ENCODE measurements at regions not wholly inside any gene's neighbourhood (a gene's known extent, or its start where the extent isn't known, plus 50 kb on each side); places are given as distances from the start of the nearest gene placed in this dataset.

DNA sequence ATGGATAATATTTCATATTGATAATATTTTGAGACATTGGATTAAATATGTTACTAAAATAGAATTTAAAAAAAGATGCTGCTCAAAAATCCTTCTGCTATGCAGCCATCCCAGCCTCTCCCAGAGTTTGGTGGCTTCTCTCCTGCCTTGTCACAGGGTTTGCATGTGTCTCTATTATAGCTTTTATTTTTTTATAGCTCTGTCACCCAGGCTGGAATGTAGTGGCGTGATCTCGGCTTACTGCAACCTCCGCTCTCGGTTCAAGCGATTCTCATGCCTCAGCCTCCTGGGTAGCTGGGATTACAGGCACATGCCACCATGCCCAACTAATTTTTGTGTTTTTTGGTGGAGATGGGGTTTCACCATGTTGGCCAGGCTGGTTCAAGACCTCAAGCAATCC is 50.7 kb upstream of the ID3 start:
- Mint-ChIP-seq H3K27me3 (ENCODE audit: low read depth) (no peaks in the 10 kb centered on the region), H3K9me3 (no peaks in the 10 kb centered on the region), H3K27ac (no peak overlapping the region), H3K36me3 (no peaks in the 10 kb centered on the region), H3K4me3 (no peak overlapping the region), H3K4me1 (no peaks in the 10 kb centered on the region)
- TF ChIP-seq, protein P1, sequence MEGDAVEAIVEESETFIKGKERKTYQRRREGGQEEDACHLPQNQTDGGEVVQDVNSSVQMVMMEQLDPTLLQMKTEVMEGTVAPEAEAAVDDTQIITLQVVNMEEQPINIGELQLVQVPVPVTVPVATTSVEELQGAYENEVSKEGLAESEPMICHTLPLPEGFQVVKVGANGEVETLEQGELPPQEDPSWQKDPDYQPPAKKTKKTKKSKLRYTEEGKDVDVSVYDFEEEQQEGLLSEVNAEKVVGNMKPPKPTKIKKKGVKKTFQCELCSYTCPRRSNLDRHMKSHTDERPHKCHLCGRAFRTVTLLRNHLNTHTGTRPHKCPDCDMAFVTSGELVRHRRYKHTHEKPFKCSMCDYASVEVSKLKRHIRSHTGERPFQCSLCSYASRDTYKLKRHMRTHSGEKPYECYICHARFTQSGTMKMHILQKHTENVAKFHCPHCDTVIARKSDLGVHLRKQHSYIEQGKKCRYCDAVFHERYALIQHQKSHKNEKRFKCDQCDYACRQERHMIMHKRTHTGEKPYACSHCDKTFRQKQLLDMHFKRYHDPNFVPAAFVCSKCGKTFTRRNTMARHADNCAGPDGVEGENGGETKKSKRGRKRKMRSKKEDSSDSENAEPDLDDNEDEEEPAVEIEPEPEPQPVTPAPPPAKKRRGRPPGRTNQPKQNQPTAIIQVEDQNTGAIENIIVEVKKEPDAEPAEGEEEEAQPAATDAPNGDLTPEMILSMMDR (IDR thresholded peaks at IDR 0.05; ENCODE audit: unreplicated experiment) = no peak
- DNase-seq (ENCODE audit: low spot score in 2 of 2, unreplicated experiment in 2 of 2) = no peak
